Muscle of back (tissue), 3 donors: ENCODE measurements at regions not wholly inside any gene's neighbourhood (a gene's known extent, or its start where the extent isn't known, plus 50 kb on each side); places are given as distances from the start of the nearest gene placed in this dataset.

Source experiments
- DNase-seq, 3 donors: peaks; one replicate each; pipeline versions ENCODE4 v3.0.0 to v3.0.0-alpha.2; 2013

GRCh38 chr1:82218846-82219245 lies 418.1 kb downstream of the ADGRL2 start:
- DNase-seq: no peak

GRCh38 chr1:82215853-82216175 lies 415.1 kb downstream of the ADGRL2 start:
- peak in 1 of 3 donors; percentile 30 for DNase-seq

GRCh38 chr1:82215056-82215852 lies 414.5 kb downstream of the ADGRL2 start:
- DNase-seq: peak; percentile 47 to 90 (median 75)

GRCh38 chr1:82214606-82215005 lies 413.9 kb downstream of the ADGRL2 start:
- DNase-seq: no peak

GRCh38 chr1:82197606-82198005 lies 396.9 kb downstream of the ADGRL2 start:
- no peak for DNase-seq

- no peak for DNase-seq
These were observed 394.5 kb downstream of the ADGRL2 start for GRCh38 chr1:82195245-82195644.

GRCh38 chr1:82185084-82185483 lies 384.4 kb downstream of the ADGRL2 start:
- no peak for DNase-seq

- peak in 1 of 3 donors; percentile 16 for DNase-seq
These were observed 381.1 kb downstream of the ADGRL2 start for GRCh38 chr1:82181846-82182245.

- no peak for DNase-seq
These were observed 378.4 kb downstream of the ADGRL2 start for GRCh38 chr1:82179131-82179530.

- DNase-seq: peak in 2 of 3 donors; percentile 11 to 48
These were observed 376.5 kb downstream of the ADGRL2 start for GRCh38 chr1:82177192-82177591.

GRCh38 chr1:82171955-82172354 lies 371.2 kb downstream of the ADGRL2 start:
- no peak for DNase-seq

GRCh38 chr1:82168482-82168881 lies 367.7 kb downstream of the ADGRL2 start:
- DNase-seq: no peak

GRCh38 chr1:82165304-82165703 lies 364.6 kb downstream of the ADGRL2 start:
- no peak for DNase-seq

GRCh38 chr1:82162486-82163420 lies 362.0 kb downstream of the ADGRL2 start:
- DNase-seq: peak; percentile 41 to 59 (median 52)

- DNase-seq: peak; percentile 39 to 82 (median 58)
These were observed 361.0 kb downstream of the ADGRL2 start for GRCh38 chr1:82161700-82162141.

- peak; percentile 41 to 73 (median 47) for DNase-seq
These were observed 360.2 kb downstream of the ADGRL2 start for GRCh38 chr1:82160903-82161302.

- peak in 2 of 3 donors; percentile 11 to 14 for DNase-seq
These were observed 359.3 kb downstream of the ADGRL2 start for GRCh38 chr1:82160036-82160435.

GRCh38 chr1:82158981-82159380 lies 358.2 kb downstream of the ADGRL2 start:
- DNase-seq: no peak

GRCh38 chr1:82154219-82154970 lies 353.7 kb downstream of the ADGRL2 start:
- no peak for DNase-seq

GRCh38 chr1:82153752-82154151 lies 353.0 kb downstream of the ADGRL2 start:
- no peak for DNase-seq

- DNase-seq: no peak
These were observed 352.5 kb downstream of the ADGRL2 start for GRCh38 chr1:82153272-82153629.
